ENCODE measurements at regions not wholly inside any gene's neighbourhood (a gene's known extent, or its start where the extent isn't known, plus 50 kb on each side); places are given as distances from the start of the nearest gene placed in this dataset.

DNA sequence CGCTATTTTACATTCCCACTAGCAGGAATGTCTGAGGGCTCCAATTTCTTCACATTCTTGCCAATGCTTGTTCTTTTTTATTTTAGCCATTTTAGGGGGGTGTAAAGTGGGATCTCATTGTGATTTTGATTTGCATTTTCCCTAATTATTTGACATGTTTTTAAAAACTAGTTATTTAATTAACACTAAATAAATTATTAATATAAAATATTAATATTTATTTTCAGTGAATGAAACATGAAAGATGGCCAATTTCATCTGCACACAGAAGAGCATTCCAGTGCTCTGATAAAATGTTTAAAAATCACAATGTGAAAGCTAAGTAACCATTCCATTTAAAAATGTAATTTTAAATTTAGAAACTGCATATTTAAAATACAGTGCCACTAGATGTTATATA lies 322.2 kb upstream of the ZNF521 start:
- DNase-seq (ENCODE audit: low read depth) = no peak
- H3K4me3 ChIP-seq (ENCODE audit: low read depth, low read length) = no peak overlapping the region
- TF ChIP-seq CTCF (IDR thresholded peaks at IDR 0.05; ENCODE audit: low read depth, low read length, missing control alignments) = no peak

- no peak for DNase-seq (ENCODE audit: low read depth)
- TF ChIP-seq CTCF (IDR thresholded peaks at IDR 0.05; ENCODE audit: low read depth, low read length, missing control alignments) = peak; percentile 42
- H3K4me3 ChIP-seq (ENCODE audit: low read depth, low read length) = no peak overlapping the region
These were observed 320.5 kb upstream of the ZNF521 start for GRCh38 chr18:25672490-25672889.

- no peak for TF ChIP-seq CTCF (IDR thresholded peaks at IDR 0.05; ENCODE audit: low read depth, low read length, missing control alignments)
- no peak overlapping the region for H3K4me3 ChIP-seq (ENCODE audit: low read depth, low read length)
- DNase-seq (ENCODE audit: low read depth) = no peak
These were observed 317.8 kb upstream of the ZNF521 start for GRCh38 chr18:25669741-25670140.

- no peak for TF ChIP-seq CTCF (IDR thresholded peaks at IDR 0.05; ENCODE audit: low read depth, low read length, missing control alignments)
- no peak overlapping the region for H3K4me3 ChIP-seq (ENCODE audit: low read depth, low read length)
- DNase-seq (ENCODE audit: low read depth) = no peak
These were observed 310.3 kb upstream of the ZNF521 start for GRCh38 chr18:25662272-25662671.

- DNase-seq (ENCODE audit: low read depth) = no peak
- H3K4me3 ChIP-seq (ENCODE audit: low read depth, low read length) = no peak overlapping the region
- TF ChIP-seq CTCF (IDR thresholded peaks at IDR 0.05; ENCODE audit: low read depth, low read length, missing control alignments) = no peak
These were observed 309.9 kb upstream of the ZNF521 start for GRCh38 chr18:25661831-25662230.

DNA sequence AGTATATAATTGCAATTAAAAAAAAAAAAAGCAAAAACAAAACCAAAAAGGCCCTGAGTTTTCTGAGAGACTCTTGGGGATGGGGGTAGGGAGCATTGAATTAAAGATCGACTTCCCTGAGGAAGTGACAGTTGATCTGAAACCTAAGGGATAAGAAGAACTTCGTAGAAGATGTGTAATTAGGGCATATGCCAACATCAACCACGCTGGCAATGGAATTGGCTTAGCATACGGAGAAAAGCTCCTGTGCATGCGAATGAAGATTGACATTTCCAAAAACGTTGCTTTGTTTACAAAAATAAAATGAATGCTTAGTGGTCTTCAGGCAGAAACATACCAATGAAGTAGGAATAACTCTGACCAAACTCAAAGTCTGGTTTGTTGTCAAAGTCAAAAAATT lies 307.6 kb upstream of the ZNF521 start:
- TF ChIP-seq CTCF (IDR thresholded peaks at IDR 0.05; ENCODE audit: low read depth, low read length, missing control alignments) = no peak
- DNase-seq (ENCODE audit: low read depth) = no peak
- H3K4me3 ChIP-seq (ENCODE audit: low read depth, low read length) = no peak overlapping the region

DNA sequence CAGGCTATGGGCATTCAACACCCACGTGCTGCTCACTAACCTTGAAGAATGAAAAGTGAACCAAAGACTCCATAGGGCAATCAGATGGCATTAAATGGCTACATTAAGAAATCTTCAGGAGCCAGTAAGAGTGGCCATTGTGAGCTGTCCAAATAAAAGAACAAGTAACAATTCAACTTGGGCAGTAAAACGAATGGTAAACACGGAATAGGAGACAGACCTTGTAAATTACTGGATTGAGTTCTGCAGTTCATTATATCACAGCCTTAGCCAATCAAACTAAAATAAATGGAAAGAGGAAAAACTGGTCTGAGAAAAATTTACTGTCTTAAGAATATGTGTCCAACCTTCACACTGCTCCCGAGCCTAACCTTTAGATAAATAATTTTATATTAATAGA lies 306.5 kb upstream of the ZNF521 start:
- DNase-seq (ENCODE audit: low read depth) = no peak
- TF ChIP-seq CTCF (IDR thresholded peaks at IDR 0.05; ENCODE audit: low read depth, low read length, missing control alignments) = no peak
- no peak overlapping the region for H3K4me3 ChIP-seq (ENCODE audit: low read depth, low read length)

Measured in GM12864 (cell line).